ENCODE measurements at regions not wholly inside any gene's neighbourhood (a gene's known extent, or its start where the extent isn't known, plus 50 kb on each side); places are given as distances from the start of the nearest gene placed in this dataset.

DNA sequence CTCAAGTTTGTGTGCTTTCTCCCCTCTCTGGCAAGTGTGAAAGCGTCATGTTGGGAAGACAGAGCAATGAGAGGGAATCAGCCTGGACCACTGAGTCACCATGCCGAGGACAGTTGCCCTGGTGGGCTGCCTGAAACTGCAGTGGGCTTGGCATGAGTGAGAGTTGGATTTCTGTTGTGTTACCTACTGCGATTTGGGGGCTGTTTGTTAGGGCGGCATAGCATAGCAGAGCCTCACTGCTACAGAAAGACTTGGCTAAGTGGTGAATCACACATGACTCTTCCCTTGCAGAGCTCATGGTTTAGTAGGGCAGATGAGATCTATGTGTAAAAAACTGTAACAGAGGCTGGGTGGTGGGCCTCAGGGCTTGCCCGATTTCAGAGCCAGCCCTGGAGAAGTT lies 324.6 kb downstream of the C16orf95 start:
- no peak overlapping the region for H3K27ac ChIP-seq (ENCODE audit: extremely low read depth, low read depth, low read length)
- CTCF ChIA-PET: no interaction called here
- POLR2A ChIA-PET: no interaction called here

DNA sequence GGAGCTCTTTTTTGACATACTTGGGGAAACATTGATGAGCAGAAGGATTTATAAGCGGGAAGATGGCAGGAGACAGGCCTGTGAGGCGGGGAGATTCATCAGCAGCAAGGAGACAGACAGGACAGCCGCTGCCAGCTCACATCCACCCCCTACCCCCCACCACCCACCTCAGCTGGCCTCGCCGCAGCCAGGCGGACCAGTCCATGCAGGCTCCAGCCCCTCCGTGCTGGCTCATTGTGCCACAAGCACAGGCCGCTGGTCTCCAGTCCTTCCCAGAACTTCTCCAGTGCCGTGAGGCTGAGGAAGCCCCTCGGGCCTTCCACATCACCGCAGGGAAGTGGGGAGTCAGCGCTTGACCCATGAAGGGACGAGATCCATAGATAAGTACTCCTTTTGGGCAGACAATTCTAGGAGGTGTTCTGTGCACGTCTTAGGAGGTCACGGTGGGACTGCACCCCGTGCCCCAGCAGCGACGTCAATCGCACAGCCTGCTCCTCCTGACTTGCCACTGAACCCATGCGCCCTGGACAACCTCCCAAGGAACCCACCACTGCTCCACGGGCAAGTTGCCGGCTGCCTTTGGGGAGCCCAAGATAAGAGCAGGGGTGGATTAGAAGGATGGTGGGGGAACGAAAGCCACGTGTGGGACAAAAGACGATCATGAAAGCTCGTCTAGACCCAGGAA lies 323.6 kb downstream of the C16orf95 start:
- TF ChIP-seq, protein P1, sequence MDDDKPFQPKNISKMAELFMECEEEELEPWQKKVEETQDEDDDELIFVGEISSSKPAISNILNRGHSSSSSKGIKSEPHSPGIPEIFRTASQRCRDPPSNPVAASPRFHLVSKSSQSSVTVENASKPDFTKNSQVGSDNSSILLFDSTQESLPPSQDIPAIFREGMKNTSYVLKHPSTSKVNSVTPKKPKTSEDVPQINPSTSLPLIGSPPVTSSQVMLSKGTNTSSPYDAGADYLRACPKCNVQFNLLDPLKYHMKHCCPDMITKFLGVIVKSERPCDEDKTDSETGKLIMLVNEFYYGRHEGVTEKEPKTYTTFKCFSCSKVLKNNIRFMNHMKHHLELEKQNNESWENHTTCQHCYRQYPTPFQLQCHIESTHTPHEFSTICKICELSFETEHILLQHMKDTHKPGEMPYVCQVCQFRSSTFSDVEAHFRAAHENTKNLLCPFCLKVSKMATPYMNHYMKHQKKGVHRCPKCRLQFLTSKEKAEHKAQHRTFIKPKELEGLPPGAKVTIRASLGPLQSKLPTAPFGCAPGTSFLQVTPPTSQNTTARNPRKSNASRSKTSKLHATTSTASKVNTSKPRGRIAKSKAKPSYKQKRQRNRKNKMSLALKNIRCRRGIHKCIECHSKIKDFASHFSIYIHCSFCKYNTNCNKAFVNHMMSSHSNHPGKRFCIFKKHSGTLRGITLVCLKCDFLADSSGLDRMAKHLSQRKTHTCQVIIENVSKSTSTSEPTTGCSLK (tag by site-specific recombination; IDR thresholded peaks at IDR 0.05): no peak
- no peak for TF ChIP-seq ZNF404 (tag by site-specific recombination; IDR thresholded peaks at IDR 0.05)
- TF ChIP-seq HOXD13 (CRISPR knock-in tag; IDR thresholded peaks at IDR 0.05; ENCODE audit: borderline replicate concordance): no peak
- no peak for TF ChIP-seq ZNF571 (tag by site-specific recombination; IDR thresholded peaks at IDR 0.05)
- TF ChIP-seq ZNF121 (tag by site-specific recombination; IDR thresholded peaks at IDR 0.05): no peak
- TF ChIP-seq ZBTB1 (tag by site-specific recombination; IDR thresholded peaks at IDR 0.05): no peak
- no peak for TF ChIP-seq ZNF350 (tag by site-specific recombination; IDR thresholded peaks at IDR 0.05)
- TF ChIP-seq, protein P2, sequence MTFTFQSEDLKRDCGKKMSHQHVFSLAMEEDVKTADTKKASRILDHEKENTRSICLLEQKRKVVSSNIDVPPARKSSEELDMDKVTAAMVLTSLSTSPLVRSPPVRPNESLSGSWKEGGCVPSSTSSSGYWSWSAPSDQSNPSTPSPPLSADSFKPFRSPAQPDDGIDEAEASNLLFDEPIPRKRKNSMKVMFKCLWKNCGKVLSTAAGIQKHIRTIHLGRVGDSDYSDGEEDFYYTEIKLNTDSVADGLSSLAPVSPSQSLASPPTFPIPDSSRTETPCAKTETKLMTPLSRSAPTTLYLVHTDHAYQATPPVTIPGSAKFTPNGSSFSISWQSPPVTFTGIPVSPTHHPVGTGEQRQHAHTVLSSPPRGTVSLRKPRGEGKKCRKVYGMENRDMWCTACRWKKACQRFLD (tag by site-specific recombination; IDR thresholded peaks at IDR 0.05): no peak
- no peak for TF ChIP-seq ZNF670 (tag by site-specific recombination; IDR thresholded peaks at IDR 0.05; ENCODE audit: low read depth)
- no peak for TF ChIP-seq CTCF (tag by site-specific recombination; IDR thresholded peaks at IDR 0.05)
- no peak for TF ChIP-seq ZNF555 (tag by site-specific recombination; conservative IDR thresholded peaks at IDR 0.05)
- TF ChIP-seq ZNF629 (tag by site-specific recombination; IDR thresholded peaks at IDR 0.05): no peak
- no peak for TF ChIP-seq ZNF561 (tag by site-specific recombination; IDR thresholded peaks at IDR 0.05; ENCODE audit: borderline replicate concordance)
- no peak for TF ChIP-seq ZNF433 (tag by site-specific recombination; IDR thresholded peaks at IDR 0.05; ENCODE audit: low read depth)
- TF ChIP-seq, protein P3, sequence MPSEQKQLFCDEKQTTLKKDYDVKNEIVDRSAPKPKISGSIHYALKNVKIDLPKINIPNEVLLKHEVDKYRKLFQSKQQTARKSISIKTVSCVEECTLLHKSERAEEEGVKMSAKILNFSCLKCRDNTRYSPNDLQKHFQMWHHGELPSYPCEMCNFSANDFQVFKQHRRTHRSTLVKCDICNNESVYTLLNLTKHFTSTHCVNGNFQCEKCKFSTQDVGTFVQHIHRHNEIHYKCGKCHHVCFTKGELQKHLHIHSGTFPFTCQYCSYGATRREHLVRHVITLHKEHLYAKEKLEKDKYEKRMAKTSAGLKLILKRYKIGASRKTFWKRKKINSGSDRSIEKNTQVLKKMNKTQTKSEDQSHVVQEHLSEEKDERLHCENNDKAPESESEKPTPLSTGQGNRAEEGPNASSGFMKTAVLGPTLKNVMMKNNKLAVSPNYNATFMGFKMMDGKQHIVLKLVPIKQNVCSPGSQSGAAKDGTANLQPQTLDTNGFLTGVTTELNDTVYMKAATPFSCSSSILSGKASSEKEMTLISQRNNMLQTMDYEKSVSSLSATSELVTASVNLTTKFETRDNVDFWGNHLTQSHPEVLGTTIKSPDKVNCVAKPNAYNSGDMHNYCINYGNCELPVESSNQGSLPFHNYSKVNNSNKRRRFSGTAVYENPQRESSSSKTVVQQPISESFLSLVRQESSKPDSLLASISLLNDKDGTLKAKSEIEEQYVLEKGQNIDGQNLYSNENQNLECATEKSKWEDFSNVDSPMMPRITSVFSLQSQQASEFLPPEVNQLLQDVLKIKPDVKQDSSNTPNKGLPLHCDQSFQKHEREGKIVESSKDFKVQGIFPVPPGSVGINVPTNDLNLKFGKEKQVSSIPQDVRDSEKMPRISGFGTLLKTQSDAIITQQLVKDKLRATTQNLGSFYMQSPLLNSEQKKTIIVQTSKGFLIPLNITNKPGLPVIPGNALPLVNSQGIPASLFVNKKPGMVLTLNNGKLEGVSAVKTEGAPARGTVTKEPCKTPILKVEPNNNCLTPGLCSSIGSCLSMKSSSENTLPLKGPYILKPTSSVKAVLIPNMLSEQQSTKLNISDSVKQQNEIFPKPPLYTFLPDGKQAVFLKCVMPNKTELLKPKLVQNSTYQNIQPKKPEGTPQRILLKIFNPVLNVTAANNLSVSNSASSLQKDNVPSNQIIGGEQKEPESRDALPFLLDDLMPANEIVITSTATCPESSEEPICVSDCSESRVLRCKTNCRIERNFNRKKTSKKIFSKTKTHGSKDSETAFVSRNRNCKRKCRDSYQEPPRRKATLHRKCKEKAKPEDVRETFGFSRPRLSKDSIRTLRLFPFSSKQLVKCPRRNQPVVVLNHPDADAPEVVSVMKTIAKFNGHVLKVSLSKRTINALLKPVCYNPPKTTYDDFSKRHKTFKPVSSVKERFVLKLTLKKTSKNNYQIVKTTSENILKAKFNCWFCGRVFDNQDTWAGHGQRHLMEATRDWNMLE (tag by site-specific recombination; conservative IDR thresholded peaks at IDR 0.05; ENCODE audit: low read depth): no peak
- TF ChIP-seq ZNF621 (tag by site-specific recombination; IDR thresholded peaks at IDR 0.05): no peak
- Histone ChIP-seq H3K36me3 (ENCODE audit: control insufficient read depth in 2 of 2, insufficient read depth in 1 of 2, low read length in 2 of 2) (no peaks in the 10 kb centered on the region), H3K4me3 (ENCODE audit: low read depth, low read length) (no peak overlapping the region), H3K4me1 (ENCODE audit: control insufficient read depth, insufficient read depth, low read length) (no peaks in the 10 kb centered on the region; the same call in 1 of the 2 replicates), H3K27ac (ENCODE audit: extremely low read depth, low read depth, low read length) (no peak overlapping the region), H3K9me3 (ENCODE audit: control insufficient read depth, insufficient read depth, low read depth, low read length) (no peaks in the 10 kb centered on the region)
- POLR2A ChIA-PET: interaction anchor here (0.6 kb wide), 1 partner anchor 168 kb away, joined by 3 read pairs; no protein-coding TSS in a partner anchor
- CTCF ChIA-PET: interaction anchor here (0.6 kb wide), 1 partner anchor 14 kb away, joined by 3 read pairs; no protein-coding TSS in a partner anchor

More for the DNA sequence above, 324.6 kb downstream of the C16orf95 start:
- no peak for TF ChIP-seq ZNF433 (tag by site-specific recombination; IDR thresholded peaks at IDR 0.05; ENCODE audit: low read depth)
- TF ChIP-seq, protein P4, sequence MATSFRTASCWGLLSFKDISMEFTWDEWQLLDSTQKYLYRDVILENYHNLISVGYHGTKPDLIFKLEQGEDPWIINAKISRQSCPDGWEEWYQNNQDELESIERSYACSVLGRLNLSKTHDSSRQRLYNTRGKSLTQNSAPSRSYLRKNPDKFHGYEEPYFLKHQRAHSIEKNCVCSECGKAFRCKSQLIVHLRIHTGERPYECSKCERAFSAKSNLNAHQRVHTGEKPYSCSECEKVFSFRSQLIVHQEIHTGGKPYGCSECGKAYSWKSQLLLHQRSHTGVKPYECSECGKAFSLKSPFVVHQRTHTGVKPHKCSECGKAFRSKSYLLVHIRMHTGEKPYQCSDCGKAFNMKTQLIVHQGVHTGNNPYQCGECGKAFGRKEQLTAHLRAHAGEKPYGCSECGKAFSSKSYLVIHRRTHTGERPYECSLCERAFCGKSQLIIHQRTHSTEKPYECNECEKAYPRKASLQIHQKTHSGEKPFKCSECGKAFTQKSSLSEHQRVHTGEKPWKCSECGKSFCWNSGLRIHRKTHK (tag by site-specific recombination; IDR thresholded peaks at IDR 0.05): no peak
- peak; percentile 20 for TF ChIP-seq SETDB1 (IDR thresholded peaks at IDR 0.05; ENCODE audit: insufficient read length, low read length)
- no peaks in the 10 kb centered on the region for H3K36me3 ChIP-seq (ENCODE audit: control insufficient read depth in 2 of 2, insufficient read depth in 1 of 2, low read length in 2 of 2)
- H3K4me1 ChIP-seq (ENCODE audit: control insufficient read depth, insufficient read depth, low read length): no peaks in the 10 kb centered on the region; the same call in 1 of the 2 replicates
- H3K4me3 ChIP-seq (ENCODE audit: low read depth, low read length): no peak overlapping the region
- H3K9me3 ChIP-seq (ENCODE audit: control insufficient read depth, insufficient read depth, low read depth, low read length): no peaks in the 10 kb centered on the region
